ENCODE measurements at regions not wholly inside any gene's neighbourhood (a gene's known extent, or its start where the extent isn't known, plus 50 kb on each side); places are given as distances from the start of the nearest gene placed in this dataset.

DNA sequence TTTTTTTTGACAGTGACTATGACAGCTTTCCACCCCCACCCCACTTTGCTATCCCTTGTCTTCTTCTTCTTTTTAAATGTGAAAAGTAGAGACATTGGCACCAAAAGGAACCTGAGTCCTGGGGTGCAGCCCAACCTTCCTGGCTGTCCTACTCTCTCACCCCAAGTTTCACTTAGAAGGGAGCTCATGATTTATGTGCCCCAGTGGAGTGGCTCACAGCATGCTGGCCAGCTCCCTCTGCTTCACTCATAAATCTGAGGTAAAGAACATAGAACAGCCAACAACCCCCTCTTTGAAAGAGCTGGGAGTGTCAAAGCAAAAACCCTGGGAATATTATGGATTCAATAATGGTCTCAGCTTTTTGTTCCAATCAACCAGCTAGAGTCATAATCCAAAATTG, 196.3 kb upstream of the DAPK1 start:
- Histone ChIP-seq H3K4me3 (ENCODE audit: low read depth, low read length) (no peak overlapping the region), H3K9me3 (ENCODE audit: severe bottlenecking) (no peaks in the 10 kb centered on the region)

DNA sequence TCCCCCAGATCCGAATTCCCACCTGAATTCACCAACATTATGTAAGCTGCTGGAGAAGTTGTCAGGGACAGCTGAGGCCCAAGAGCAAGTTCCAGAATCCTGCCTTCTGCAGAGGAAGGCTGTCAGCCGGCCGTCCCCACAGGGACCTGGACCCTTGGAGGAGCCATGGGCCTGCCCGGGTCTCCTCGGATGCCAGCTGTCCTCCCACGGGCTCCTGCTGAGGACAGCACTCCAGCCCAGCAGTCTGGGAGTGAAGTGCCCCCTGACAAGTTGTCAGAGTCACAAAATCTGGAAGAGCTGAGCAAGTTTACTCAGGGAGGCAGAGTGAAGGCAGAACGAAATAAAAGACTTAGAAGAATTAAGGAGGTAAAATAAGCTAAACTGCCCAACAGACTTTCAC, 192.5 kb upstream of the DAPK1 start:
- Histone ChIP-seq H3K4me3 (ENCODE audit: low read depth, low read length) (no peak overlapping the region), H3K9me3 (ENCODE audit: severe bottlenecking) (no peaks in the 10 kb centered on the region), H3K27me3 (ENCODE audit: insufficient read depth, low read depth, severe bottlenecking) (peaks cover 45% of the 10 kb centered on the region), H3K27ac (no peak overlapping the region), H3K36me3 (no peaks in the 10 kb centered on the region)
- no peak for DNase-seq
- TF ChIP-seq CTCF (IDR thresholded peaks at IDR 0.05; ENCODE audit: low read depth, low read length): no peak

More for the DNA sequence above, 196.3 kb upstream of the DAPK1 start:
- no peaks in the 10 kb centered on the region for H3K36me3 ChIP-seq
- H3K27me3 ChIP-seq (ENCODE audit: insufficient read depth, low read depth, severe bottlenecking): peaks cover 54% of the 10 kb centered on the region
- no peak for DNase-seq
- TF ChIP-seq CTCF (IDR thresholded peaks at IDR 0.05; ENCODE audit: low read depth, low read length): no peak
- no peak overlapping the region for H3K27ac ChIP-seq

- DNase-seq: no peak
- Histone ChIP-seq H3K36me3 (no peaks in the 10 kb centered on the region), H3K27ac (no peak overlapping the region), H3K27me3 (ENCODE audit: insufficient read depth, low read depth, severe bottlenecking) (peaks cover 43% of the 10 kb centered on the region), H3K9me3 (ENCODE audit: severe bottlenecking) (no peaks in the 10 kb centered on the region), H3K4me3 (ENCODE audit: low read depth, low read length) (no peak overlapping the region)
- no peak for TF ChIP-seq CTCF (IDR thresholded peaks at IDR 0.05; ENCODE audit: low read depth, low read length)
Measured at GRCh38 chr9:87306006-87306405, 191.7 kb upstream of the DAPK1 start.

DNA sequence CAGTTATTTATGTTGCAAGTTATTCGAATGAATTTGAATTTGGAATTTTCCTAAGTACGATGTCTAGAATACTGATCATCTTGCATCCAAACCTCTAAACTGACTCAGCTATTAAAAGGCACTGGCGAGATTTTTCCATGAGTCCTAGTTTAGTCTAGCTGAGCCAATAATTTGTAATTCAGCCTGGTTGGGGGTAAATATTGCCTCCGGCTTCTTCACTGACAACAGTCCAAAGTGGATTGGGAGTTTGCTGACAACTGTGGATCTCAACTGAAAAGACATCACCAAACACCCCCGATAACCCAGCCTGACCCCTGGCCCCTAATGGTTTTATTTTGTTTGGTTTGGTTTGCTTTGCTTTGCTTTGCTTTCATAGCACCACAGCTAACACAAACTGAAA, 189.8 kb upstream of the DAPK1 start:
- no peak overlapping the region for H3K27ac ChIP-seq
- no peak for TF ChIP-seq CTCF (IDR thresholded peaks at IDR 0.05; ENCODE audit: low read depth, low read length)
- H3K36me3 ChIP-seq: no peaks in the 10 kb centered on the region
- H3K9me3 ChIP-seq (ENCODE audit: severe bottlenecking): no peaks in the 10 kb centered on the region
- H3K4me3 ChIP-seq (ENCODE audit: low read depth, low read length): no peak overlapping the region
- DNase-seq: no peak
- H3K27me3 ChIP-seq (ENCODE audit: insufficient read depth, low read depth, severe bottlenecking): peaks cover 48% of the 10 kb centered on the region

DNA sequence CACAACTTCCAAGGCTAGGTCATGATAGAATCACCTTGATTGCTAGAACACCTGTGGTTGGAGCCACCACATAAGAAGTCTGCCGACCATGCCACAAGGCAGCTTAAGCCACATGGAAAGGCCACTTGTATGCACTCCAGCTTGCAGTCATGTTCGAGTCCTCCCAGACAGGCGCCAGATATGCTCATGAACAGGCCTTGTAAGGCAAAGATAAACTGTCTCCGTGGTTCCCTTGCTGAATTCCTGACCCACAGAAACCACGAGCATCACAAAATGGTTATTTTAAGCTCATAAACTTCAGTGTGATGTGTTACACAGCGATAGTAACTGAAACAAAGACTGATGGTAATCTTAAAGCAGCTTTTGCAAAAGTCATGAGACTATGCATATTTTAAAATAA, 188.4 kb upstream of the DAPK1 start:
- Histone ChIP-seq H3K9me3 (ENCODE audit: severe bottlenecking) (no peaks in the 10 kb centered on the region), H3K27me3 (ENCODE audit: insufficient read depth, low read depth, severe bottlenecking) (peaks cover 49% of the 10 kb centered on the region), H3K27ac (no peak overlapping the region), H3K4me3 (ENCODE audit: low read depth, low read length) (no peak overlapping the region), H3K36me3 (no peaks in the 10 kb centered on the region)
- DNase-seq: no peak
- TF ChIP-seq CTCF (IDR thresholded peaks at IDR 0.05; ENCODE audit: low read depth, low read length): no peak

- Histone ChIP-seq H3K27ac (no peak overlapping the region), H3K4me3 (ENCODE audit: low read depth, low read length) (no peak overlapping the region), H3K36me3 (no peaks in the 10 kb centered on the region), H3K27me3 (ENCODE audit: insufficient read depth, low read depth, severe bottlenecking) (peaks cover 36% of the 10 kb centered on the region), H3K9me3 (ENCODE audit: severe bottlenecking) (peaks cover 4% of the 10 kb centered on the region)
- DNase-seq: no peak
- TF ChIP-seq CTCF (IDR thresholded peaks at IDR 0.05; ENCODE audit: low read depth, low read length): no peak
Measured at GRCh38 chr9:87310827-87311523, 186.7 kb upstream of the DAPK1 start.
